Activated CD4-positive, alpha-beta T cell treated with anti-CD3 and anti-CD28 coated beads for 1 hour (primary cell): ENCODE measurements at regions not wholly inside any gene's neighbourhood (a gene's known extent, or its start where the extent isn't known, plus 50 kb on each side); places are given as distances from the start of the nearest gene placed in this dataset.
"Not testable (repeated sequence)": the region's sequence is repeated elsewhere in the genome, so short reads cannot be mapped to it uniquely, and the experiment has no call there.

Source experiments
- DNase-seq: peaks from one replicate; pipeline ENCODE4 v3.0.0-alpha.2; 2020

DNA sequence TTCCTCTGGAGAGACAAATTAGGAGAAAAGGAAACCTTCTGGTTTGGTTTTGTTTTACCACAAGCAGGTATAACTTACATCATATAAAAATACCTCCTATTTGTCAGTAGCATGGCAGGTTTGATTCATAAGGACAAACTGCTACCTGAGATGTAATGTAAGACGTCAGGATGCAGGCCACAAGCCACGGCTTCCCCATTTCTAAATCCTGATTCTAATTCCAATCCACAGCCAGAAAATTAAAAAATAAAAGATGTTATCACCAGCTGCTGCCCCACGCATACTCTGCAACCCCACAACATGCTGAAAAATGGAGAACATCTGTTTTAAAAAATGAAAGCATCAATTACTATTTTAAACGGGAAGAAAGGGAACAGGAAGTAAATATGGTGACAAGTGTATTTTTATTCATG is 197.6 kb downstream of the BCL11A start:
- DNase-seq = no peak

- DNase-seq = no peak
Measured at GRCh38 chr2:60354713-60355112, 198.7 kb downstream of the BCL11A start.

- no peak for DNase-seq
Measured at GRCh38 chr2:60353863-60354262, 199.6 kb downstream of the BCL11A start.

- no peak for DNase-seq
Measured at GRCh38 chr2:60353406-60353800, 200.1 kb downstream of the BCL11A start.

- DNase-seq = no peak
Measured at GRCh38 chr2:60352491-60353405, 200.7 kb downstream of the BCL11A start.

DNA sequence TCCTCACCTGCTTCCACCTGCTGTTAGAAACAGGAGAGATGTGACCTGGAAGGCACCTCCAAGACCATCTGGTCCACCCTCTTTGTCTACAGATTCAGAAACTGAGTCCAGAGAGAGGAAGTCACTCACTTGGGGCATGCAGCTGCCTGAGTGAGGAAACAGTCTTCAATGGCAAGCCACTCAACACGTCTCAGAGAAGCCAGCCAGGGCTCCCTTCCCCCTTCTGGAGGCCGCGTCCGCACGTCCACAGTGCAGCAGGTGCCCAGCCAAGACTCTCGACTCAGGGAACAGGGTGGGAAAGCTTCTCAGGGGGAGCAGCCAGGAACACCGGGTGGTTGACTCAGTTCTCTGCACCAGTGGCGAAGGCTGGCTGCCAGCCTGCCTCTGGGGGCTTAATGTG is 201.7 kb downstream of the BCL11A start:
- no peak for DNase-seq

- DNase-seq = no peak
Measured at GRCh38 chr2:60351321-60351720, 202.1 kb downstream of the BCL11A start.

- DNase-seq = no peak
Measured at GRCh38 chr2:60350791-60351190, 202.7 kb downstream of the BCL11A start.

DNA sequence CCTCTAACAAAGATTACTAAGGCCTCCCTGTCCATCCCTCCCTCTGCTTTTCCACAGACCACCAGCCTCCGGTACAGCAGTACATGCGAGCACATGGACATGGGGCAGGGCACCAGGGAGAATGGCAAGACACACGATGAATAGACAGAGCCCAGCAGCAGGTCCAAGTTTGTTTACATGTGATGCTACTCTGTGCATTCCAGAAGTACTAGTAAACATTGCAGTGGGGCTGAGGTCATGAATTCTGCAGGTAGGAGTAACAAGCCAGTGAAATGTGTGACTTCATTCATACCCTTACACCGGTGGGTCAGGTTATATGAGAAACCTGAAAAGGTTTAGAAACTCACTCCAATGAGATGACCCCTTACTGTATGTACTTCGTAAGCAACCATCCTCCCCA is 205.7 kb downstream of the BCL11A start:
- no peak for DNase-seq

- not testable (repeated sequence) for DNase-seq
Measured at GRCh38 chr2:60342491-60342890, 211.0 kb downstream of the BCL11A start.

- no peak for DNase-seq
Measured at GRCh38 chr2:60341151-60341550, 212.3 kb downstream of the BCL11A start.

GRCh38 chr2:60339286-60339685 is 214.2 kb downstream of the BCL11A start:
- DNase-seq = no peak

DNA sequence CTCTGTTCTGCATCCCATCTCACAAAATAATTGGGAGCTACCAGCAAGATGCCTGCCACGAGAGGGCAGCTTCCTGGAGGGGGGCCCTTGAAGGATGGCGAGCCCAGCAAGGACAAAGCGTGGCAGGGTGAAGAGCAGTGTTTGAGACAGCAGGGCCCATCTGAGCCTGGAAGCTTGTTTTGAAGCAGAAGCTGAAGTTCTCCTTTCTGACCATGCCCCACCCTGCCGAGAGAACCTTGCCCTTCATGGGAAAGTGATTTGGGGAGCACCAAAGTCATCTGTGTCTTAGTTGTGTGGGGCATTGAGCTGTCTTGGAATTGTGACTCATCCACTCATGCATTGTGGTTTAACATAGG is 216.3 kb downstream of the BCL11A start:
- DNase-seq = no peak

DNA sequence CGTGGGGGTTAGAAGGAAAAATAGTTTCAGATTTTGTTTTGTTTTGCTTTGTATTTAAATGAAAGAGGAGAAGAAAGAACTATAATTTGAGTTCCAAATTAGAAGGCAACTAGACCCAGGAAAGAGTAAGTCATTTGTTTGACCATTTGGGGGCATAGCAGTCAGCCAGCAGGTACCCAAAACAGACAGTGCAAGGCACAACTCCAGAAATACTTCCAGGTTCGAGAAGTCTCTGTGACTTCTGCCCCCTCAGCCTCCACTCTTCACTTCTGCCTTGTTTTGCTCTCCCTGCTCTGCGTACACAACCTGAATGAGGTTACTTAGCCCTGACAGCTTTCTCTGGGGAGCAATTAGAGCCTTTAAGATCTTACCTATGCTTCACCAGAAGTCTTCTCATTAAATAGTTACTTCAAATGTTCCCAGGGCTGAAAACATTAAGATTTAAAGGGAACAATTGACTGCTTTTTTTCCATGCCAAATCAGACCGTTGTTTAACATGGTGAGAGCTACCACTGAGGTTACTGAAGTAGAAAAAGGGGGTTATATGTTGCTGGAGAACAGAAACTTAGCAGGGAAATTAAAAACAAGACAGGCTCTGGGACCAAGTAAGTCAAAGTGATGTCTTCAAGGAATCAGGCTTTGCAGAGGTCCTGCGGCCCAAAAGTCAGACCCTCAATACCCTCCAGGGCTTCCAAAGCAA is 216.9 kb downstream of the BCL11A start:
- no peak for DNase-seq

DNA sequence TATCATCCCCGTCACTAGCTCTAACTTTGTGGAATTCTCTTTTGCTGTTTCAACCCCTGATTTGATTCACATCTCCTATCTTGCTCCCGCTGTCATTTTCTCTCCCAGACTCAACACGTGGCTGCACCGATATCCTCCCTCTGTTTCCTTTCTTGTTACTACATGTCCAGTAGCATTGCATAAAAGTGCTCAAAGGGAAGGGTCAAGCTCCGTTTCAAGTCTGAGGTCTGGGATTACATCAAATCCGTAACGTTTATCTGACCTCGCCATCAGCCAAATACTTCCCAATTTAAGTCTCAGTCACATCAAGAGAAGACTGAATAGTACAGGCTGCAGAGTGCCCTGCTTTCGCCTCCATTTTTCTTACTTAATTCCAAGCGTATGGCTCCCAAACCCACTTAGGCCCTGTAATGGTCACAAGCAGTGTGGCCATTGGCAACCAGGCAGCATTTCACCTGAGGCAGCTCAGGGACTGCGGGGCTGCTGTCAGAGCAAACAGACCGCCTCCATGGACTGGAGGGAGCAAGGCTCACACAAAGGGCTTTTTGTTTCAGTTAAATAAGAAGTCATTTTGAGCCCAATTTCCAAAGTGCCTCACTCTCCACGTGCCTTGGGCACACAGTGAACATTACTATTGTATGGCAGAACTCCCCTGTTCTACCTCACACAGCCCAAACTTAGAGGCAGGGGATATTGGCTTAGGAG is 217.8 kb downstream of the BCL11A start:
- DNase-seq = no peak

DNA sequence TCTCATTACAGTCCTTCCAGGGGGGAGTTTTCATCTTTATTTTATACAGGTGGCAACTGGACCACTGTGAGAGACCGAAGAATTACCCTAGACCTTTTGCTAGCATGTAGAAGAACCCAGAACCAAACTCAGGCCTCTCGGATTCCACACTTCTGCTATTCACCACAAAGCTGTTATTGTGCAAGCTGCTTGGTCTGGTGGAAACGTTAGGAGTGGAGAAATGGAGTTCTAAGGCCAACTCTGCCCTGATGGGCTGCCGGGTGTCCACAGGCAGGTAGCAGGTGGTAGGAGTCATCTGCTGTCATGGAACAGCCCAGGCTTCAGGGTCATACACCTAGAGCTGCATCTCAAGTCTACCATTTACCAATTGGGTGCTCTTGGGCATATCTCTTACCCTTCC is 218.8 kb downstream of the BCL11A start:
- no peak for DNase-seq

DNA sequence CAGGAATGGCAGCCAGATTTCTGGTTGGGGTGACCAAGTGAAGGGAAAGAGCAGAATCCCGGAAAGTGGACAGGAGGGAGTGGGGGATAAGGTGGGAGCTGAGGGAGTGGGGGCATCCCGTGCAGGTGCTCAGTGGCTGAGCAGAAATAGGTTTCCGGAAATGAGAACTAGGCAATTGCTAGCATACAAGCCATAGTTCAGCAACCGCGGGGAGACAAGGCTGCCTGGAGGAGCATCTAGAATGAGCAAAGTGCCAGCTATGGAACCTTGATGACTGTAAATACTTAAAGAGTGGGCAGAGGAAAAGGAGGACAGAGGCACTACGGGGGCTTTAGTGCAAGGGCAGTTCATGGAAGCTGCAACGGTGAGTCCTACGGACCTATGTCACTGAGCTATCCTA is 220.2 kb downstream of the BCL11A start:
- no peak for DNase-seq

DNA sequence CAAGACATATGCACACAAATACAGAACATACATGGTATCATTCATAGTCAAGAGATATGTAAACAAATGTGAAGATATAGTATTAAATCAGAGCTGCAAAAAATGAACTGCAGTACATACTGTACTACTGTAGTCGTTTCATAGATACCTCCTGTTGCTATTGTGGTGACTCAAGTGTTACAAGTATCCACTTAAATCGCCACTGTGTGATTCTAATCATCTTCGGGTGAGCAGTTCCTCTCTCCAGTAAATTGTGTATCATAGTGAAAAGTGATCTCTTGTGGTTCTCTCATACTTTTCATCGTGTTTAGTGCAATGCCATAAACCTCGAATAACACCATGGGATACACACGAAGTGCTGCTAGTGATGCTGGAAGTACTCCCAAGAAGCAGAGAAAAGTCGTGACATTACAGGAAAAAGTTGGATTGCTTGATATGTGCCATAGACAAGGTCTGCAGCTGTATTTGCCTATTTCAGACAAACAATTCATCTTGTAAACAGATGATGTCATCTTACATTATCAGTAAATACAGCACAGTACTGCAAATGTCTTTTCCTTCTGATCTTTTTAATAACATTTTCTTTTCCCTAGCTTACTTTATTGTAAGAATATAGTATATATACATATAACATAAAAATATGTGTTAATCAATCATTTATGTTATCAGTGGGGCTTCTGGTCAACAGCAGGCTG is 222.2 kb downstream of the BCL11A start:
- no peak for DNase-seq

- no peak for DNase-seq
Measured at GRCh38 chr2:60329225-60329624, 224.2 kb downstream of the BCL11A start.

- no peak for DNase-seq
Measured at GRCh38 chr2:60324536-60324935, 228.9 kb downstream of the BCL11A start.

DNA sequence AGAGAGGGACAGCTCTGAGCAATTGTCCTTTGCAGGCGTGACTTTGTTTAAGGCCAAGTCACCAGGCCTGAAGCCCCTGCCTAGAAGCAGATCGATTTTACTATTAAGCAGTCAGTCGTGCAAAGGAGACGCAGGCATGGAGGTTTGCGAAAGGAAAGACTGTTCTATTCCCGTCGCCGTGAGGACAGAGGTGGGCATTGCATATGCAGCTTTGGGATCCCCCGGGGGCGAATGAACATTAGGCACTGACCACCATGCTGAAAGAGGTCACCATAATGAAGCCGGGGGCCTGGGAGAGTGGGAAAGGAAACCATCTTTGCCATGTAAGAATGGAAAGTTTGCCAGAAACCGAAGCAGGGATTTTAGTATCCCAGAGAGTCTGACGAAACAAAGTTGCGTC is 231.6 kb downstream of the BCL11A start:
- no peak for DNase-seq

DNA sequence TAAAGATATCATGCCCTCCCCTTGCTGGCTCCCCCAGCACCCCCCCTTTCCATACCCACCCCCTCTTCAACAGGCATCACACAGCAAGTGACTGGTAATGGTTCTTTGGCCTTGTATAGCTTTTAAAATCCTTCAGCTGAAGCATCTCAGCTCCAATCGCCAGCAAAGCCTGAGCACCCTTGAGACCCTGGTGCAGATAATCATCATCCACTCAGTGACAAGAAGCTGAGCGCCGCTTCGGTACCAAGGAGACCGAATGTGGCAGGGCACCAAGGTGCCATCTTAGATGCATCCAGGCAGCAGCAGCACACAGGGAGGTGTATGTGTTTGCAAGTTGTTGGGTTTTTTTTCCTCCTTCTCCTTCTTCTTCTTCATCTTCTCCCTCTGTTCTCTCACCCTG is 232.7 kb downstream of the BCL11A start:
- no peak for DNase-seq

DNA sequence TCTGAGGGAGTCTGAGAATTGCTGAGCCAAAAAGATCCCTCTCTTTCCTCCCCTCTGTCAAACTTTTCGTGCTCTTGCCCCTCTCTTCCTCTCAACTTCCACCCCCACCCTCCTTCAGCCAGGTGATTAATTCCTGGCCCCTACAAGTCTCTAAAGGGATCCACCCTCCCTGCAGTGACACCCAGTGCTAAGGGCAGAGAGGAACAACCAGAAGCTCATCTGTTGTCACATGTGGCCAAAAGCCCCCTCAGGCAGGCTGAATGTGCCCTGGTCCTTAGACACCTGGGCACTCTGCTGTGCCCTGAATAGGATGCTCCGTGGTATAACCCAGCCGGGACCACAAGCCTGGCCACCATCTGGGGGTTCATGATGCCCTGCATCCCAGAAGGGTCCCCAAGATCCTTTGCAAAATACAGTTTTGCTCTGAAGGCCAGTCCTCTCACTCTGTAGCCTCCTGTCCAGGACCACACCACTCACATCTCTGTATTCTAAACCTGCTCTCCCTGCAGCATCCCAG is 234.4 kb downstream of the BCL11A start:
- DNase-seq = no peak
